Neuron (in vitro differentiated cells): ENCODE measurements at regions not wholly inside any gene's neighbourhood (a gene's known extent, or its start where the extent isn't known, plus 50 kb on each side); places are given as distances from the start of the nearest gene placed in this dataset.
"Not testable (repeated sequence)": the region's sequence is repeated elsewhere in the genome, so short reads cannot be mapped to it uniquely, and the experiment has no call there.

Experiments
- H2AFZ ChIP-seq: one replicate; pipeline ENCODE4 v1.6.1; 2013; ENCODE audit warnings: low read depth, mild to moderate bottlenecking, inconsistent platforms, low read length, moderate library complexity
- H3K27me3 ChIP-seq: one replicate; pipeline ENCODE4 v1.6.1; 2013; ENCODE audit warnings: low read length; ENCODE audit not compliant: insufficient read depth
- H3K36me3 ChIP-seq: one replicate; pipeline ENCODE4 v1.6.1; 2013; ENCODE audit warnings: low read length; ENCODE audit not compliant: insufficient read depth
- H3K4me1 ChIP-seq: one replicate; pipeline ENCODE4 v1.6.1; 2013; ENCODE audit warnings: low read length; ENCODE audit not compliant: insufficient read depth
- H3K4me3 ChIP-seq: 2 replicates; pipeline ENCODE4 v1.5.1; 2013; ENCODE audit warnings: mild to moderate bottlenecking, low read length, moderate library complexity
- H3K9me3 ChIP-seq: one replicate; pipeline ENCODE4 v1.6.1; 2013; ENCODE audit warnings: low read length

DNA sequence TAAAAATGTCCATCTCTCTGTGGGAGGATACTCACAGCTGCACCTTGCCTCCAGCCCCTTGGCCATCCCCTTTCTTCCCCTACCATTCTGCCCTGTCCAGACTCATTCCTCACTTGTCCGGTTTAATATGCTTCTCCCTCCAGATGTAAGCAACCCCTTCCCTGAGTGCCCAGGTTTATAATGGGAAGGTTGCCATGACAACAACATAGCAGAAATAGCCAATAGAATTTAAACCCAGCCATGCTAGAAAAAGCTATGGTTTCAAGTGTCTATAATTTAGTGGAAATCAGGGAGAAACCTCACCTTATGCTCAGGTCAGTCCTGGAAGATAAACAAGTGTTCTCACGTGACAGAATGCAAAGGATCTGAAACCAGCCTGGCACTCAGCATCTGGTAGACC lies 196.0 kb upstream of the FZD8 start:
- Histone ChIP-seq H3K9me3 (no peaks in the 10 kb centered on the region), H3K4me1 (no peaks in the 10 kb centered on the region), H3K4me3 (no peak overlapping the region), H3K36me3 (no peaks in the 10 kb centered on the region), H3K27me3 (no peaks in the 10 kb centered on the region), H2AFZ (no peak overlapping the region)

DNA sequence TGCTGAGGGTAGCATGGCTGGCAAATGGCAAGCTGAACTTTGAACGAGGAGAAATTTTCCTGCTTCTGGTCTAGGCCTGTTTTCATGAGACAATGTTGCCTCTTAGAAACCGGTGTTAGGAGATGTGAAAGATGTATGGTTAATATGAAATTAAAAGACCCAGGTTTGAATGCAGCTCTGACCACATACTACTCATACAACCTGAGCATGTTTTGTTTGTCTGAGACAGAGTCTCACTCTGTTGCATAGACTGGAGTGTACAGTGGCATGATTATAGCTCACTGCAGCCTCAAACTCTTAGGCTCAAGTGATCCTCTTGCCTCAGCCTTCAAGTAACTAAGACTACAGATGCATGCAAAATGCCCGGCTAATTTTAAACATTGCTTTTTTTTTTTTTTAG lies 193.4 kb upstream of the FZD8 start:
- Histone ChIP-seq H3K9me3 (no peaks in the 10 kb centered on the region), H3K4me1 (no peaks in the 10 kb centered on the region), H3K27me3 (no peaks in the 10 kb centered on the region), H2AFZ (no peak overlapping the region), H3K36me3 (no peaks in the 10 kb centered on the region), H3K4me3 (no peak overlapping the region)

GRCh38 chr10:35834877-35835494 lies 192.9 kb upstream of the FZD8 start:
- H3K9me3 ChIP-seq = no peaks in the 10 kb centered on the region
- no peak overlapping the region for H3K4me3 ChIP-seq
- no peaks in the 10 kb centered on the region for H3K36me3 ChIP-seq
- no peaks in the 10 kb centered on the region for H3K4me1 ChIP-seq
- H2AFZ ChIP-seq = no peak overlapping the region
- H3K27me3 ChIP-seq = no peaks in the 10 kb centered on the region

DNA sequence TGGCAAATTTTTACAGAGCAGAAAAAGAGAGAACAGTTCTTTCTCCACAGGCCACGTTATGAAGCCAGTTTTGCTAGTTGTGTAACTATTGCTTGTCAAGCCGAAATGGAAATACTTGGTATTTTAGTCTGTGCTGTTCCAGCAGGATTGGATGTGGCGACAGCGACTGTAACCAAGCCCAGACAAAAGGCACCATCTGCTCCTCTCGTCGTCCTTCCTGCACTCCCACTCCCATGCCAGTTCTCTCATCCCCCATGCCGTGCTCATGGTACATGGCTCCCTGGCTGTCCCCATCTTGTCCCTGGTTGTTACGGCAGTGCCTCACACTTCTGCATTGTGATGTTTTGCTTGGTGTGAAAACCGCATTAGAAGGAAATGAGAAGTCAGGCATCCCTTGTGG lies 185.7 kb upstream of the FZD8 start:
- Histone ChIP-seq H3K4me3 (no peak overlapping the region), H2AFZ (no peak overlapping the region), H3K9me3 (no peaks in the 10 kb centered on the region), H3K36me3 (no peaks in the 10 kb centered on the region), H3K4me1 (no peaks in the 10 kb centered on the region), H3K27me3 (no peaks in the 10 kb centered on the region)

DNA sequence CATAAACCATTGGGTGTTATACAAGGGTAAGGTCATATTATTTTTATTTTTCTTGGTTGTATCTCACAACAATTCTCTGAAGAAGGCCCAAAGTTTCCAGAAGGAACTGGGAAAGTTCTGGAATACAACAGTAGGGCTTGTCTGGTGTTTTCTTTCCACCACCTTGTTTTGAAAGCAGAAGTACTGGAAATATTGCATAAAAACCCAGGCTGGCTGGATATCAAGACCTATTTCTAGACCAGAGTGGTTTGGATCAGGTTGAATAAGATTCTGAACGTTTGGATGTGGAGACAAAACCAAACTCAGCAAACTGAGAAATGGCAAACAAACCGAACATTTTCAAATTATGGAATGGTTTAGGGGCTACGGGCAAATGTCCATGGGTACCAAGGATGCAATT lies 182.6 kb upstream of the FZD8 start:
- no peaks in the 10 kb centered on the region for H3K27me3 ChIP-seq
- no peak overlapping the region for H3K4me3 ChIP-seq
- peaks cover 3% of the 10 kb centered on the region for H3K4me1 ChIP-seq
- no peak overlapping the region for H2AFZ ChIP-seq
- H3K9me3 ChIP-seq = no peaks in the 10 kb centered on the region
- no peaks in the 10 kb centered on the region for H3K36me3 ChIP-seq

- peaks cover 3% of the 10 kb centered on the region for H3K4me1 ChIP-seq
- no peak overlapping the region for H2AFZ ChIP-seq
- no peak overlapping the region for H3K4me3 ChIP-seq
- no peaks in the 10 kb centered on the region for H3K36me3 ChIP-seq
- no peaks in the 10 kb centered on the region for H3K9me3 ChIP-seq
- H3K27me3 ChIP-seq = no peaks in the 10 kb centered on the region
Observed at GRCh38 chr10:35822316-35822715, 180.2 kb upstream of the FZD8 start.

GRCh38 chr10:35821339-35821911 lies 179.3 kb upstream of the FZD8 start:
- no peaks in the 10 kb centered on the region for H3K36me3 ChIP-seq
- H3K4me3 ChIP-seq = no peak overlapping the region
- no peak overlapping the region for H2AFZ ChIP-seq
- H3K9me3 ChIP-seq = no peaks in the 10 kb centered on the region
- H3K27me3 ChIP-seq = no peaks in the 10 kb centered on the region
- peaks cover 3% of the 10 kb centered on the region for H3K4me1 ChIP-seq

DNA sequence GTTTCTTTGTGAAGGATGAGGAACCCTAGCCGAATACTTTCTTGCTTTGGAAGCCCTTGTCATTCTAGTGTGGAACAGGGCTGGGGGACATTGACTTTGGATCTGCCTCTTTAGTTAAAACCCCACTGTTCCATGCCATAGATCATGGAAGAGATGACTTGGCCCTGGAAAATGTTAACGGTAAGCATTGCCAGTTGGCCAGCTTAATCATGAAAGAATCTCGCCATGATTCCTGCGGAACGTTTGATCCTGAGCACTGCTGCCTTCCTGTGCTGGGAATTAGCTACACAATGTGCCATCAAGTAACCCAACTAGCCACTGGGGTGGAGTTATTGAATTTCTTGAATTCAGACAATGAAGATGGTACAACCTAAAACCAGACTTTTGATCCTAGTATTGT lies 177.6 kb upstream of the FZD8 start:
- Histone ChIP-seq H3K4me1 (peaks cover 3% of the 10 kb centered on the region), H2AFZ (no peak overlapping the region), H3K36me3 (no peaks in the 10 kb centered on the region), H3K27me3 (no peaks in the 10 kb centered on the region), H3K9me3 (no peaks in the 10 kb centered on the region), H3K4me3 (no peak overlapping the region)

- Histone ChIP-seq H3K27me3 (no peaks in the 10 kb centered on the region), H2AFZ (no peak overlapping the region), H3K36me3 (no peaks in the 10 kb centered on the region), H3K4me1 (peaks cover 3% of the 10 kb centered on the region), H3K9me3 (no peaks in the 10 kb centered on the region), H3K4me3 (no peak overlapping the region)
Observed at GRCh38 chr10:35819011-35819410, 176.9 kb upstream of the FZD8 start.

DNA sequence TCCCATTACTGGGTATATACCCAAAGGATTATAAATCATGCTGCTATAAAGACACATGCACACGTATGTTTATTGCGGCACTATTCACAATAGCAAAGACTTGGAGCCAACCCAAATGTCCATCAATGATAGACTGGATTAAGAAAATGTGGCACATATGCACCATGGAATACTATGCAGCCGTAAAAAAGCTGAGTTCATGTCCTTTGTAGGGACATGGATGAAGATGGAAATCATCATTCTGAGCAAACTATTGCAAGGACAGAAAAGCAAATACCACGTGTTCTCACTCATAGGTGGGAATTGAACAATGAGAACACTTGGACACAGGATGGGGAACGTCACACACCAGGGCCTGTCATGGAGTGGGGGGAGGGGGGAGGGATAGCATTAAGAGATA lies 175.0 kb upstream of the FZD8 start:
- H3K27me3 ChIP-seq, H3K4me1 ChIP-seq, H3K4me3 ChIP-seq, H3K9me3 ChIP-seq, H3K36me3 ChIP-seq, H2AFZ ChIP-seq: not testable (repeated sequence)

GRCh38 chr10:35813219-35813618 lies 171.1 kb upstream of the FZD8 start:
- Histone ChIP-seq H3K4me3 (no peak overlapping the region), H3K27me3 (no peaks in the 10 kb centered on the region), H2AFZ (no peak overlapping the region), H3K9me3 (no peaks in the 10 kb centered on the region), H3K36me3 (no peaks in the 10 kb centered on the region), H3K4me1 (no peaks in the 10 kb centered on the region)

GRCh38 chr10:35808344-35808743 lies 166.2 kb upstream of the FZD8 start:
- Histone ChIP-seq H3K4me3 (no peak overlapping the region), H2AFZ (no peak overlapping the region), H3K27me3 (no peaks in the 10 kb centered on the region), H3K9me3 (no peaks in the 10 kb centered on the region), H3K36me3 (no peaks in the 10 kb centered on the region), H3K4me1 (no peaks in the 10 kb centered on the region)

- Histone ChIP-seq H3K9me3 (no peaks in the 10 kb centered on the region), H3K27me3 (no peaks in the 10 kb centered on the region), H3K4me1 (no peaks in the 10 kb centered on the region), H3K36me3 (no peaks in the 10 kb centered on the region), H2AFZ (no peak overlapping the region), H3K4me3 (no peak overlapping the region)
Observed at GRCh38 chr10:35803046-35803445, 160.9 kb upstream of the FZD8 start.

- H3K9me3 ChIP-seq = no peaks in the 10 kb centered on the region
Observed at GRCh38 chr10:35797187-35797586, 155.1 kb upstream of the FZD8 start.

More at GRCh38 chr10:35797187-35797586, 155.1 kb upstream of the FZD8 start:
- H3K4me1 ChIP-seq = no peaks in the 10 kb centered on the region
- H3K27me3 ChIP-seq = no peaks in the 10 kb centered on the region
- no peak overlapping the region for H3K4me3 ChIP-seq
- no peaks in the 10 kb centered on the region for H3K36me3 ChIP-seq
- H2AFZ ChIP-seq = no peak overlapping the region
